SK-MEL-5 (cell line): ENCODE measurements at regions not wholly inside any gene's neighbourhood (a gene's known extent, or its start where the extent isn't known, plus 50 kb on each side); places are given as distances from the start of the nearest gene placed in this dataset.
"Not testable (repeated sequence)": the region's sequence is repeated elsewhere in the genome, so short reads cannot be mapped to it uniquely, and the experiment has no call there.

Experiments used
- DNase-seq: peaks from one replicate; pipeline ENCODE4 v3.0.0-alpha.2; 2016; ENCODE audit warnings: low read depth, low spot score
- in situ Hi-C: cut with HindIII; loops from 2 replicates; pipeline ENCODE4 v1.10.0; 2016; ENCODE audit warnings: low sequenced_read_pairs, high pct_unique_total_duplicates, low pct_unique_long_range_greater_than_20kb

DNA sequence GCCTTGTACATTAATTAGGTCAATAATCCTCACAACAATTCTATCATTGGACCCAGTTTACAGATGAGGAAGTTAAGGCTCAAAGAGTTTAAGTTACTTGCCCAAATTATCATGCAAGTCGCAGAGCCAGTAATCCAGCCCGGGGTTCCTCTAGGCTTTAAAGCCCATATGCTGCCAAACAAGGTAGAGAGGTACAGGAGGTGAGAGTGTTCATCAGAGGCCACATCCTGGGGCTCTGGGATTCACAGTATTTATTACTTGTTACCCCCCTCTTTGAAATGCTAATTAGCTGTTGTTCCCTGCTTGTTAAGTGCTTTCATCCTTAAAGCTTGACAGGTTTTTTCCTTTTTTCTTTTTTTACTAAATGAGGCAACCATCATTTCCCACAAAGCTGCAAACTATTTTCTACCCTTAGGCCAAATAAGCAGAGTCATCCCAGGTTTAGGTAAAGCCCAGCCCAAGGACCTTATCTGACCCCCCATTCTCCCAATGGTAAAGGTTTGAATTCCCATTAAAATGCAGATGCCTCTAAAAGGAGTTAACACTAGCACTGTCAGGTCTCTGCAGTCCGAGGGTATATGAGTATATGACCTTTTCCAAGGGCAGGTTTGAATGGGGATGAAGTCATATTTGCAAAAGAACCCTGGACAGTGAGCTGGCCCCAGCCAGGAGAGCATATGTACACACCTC lies 150.3 kb downstream of the SOX3 start:
- in situ Hi-C loops, result no loop called here
- no peak for DNase-seq

DNA sequence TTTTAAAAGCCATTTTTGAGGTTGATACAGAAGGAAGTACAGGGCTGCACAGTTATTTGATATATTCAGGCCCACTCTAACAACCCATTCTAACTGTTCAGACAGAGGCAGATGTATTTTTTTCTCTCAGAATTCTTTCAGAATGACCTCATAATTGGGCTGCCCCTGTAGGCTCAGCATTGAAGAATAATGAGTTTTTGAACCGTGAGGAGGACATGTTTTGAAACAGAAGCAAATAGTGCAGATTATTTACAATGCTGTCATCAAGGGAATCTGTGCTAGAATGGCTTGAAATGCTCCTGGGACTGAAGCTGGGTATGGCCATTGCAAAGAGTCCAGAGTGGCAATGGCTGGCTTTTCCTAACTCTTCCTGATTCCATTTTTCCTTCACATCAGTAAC lies 158.1 kb downstream of the SOX3 start:
- no peak for DNase-seq

DNA sequence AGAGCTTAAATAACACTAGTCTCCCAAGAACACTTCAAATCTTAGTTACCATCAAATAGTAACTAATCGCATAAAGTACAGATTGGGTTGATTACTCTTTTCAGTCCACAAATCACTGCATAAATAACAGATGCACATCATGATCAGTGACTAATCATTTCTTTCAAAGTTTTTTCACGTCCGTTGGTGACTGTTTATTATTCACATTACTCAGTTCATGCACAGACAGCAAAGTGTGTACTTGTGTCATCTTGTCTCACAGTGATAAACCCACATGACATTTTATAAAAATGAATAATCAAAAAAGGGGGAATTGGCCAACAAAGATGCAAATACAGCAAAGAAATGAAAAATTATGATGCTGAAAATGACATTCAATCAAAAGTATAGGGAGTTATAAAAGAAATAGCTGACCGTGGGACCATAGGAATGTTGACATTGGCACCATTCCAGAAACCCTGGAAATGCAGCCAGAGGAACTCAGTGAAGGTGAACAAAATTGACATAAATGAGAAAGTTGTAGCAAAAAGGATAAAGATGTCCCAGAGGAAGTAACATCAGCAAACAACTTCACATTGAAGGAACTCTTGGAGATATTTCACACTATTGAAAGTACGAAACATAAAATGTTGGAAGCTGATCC lies 161.5 kb downstream of the SOX3 start:
- in situ Hi-C loops, result no loop called here
- no peak for DNase-seq

More for the DNA sequence above, 158.1 kb downstream of the SOX3 start:
- in situ Hi-C loops, result no loop called here

DNA sequence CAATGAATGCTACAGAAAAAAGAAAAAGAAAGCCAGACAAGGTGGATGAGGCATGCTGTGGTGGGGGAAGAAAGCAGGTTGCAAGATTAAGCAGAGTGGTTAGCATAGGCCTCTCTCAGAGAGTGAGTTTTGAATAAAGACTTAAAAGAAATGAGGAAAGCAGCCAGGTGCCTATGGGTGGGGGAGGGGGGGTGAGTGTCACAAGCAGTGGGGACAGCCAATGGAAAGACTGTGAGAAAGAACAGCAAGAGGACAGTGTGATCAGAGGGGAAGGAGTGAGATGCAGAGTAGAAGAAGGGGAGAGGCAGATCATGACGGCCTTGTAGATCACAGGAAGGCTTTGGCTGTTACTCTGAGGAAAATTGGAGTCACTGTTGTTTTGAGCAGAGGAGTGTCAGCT lies 162.5 kb downstream of the SOX3 start:
- in situ Hi-C loops, result no loop called here

DNA sequence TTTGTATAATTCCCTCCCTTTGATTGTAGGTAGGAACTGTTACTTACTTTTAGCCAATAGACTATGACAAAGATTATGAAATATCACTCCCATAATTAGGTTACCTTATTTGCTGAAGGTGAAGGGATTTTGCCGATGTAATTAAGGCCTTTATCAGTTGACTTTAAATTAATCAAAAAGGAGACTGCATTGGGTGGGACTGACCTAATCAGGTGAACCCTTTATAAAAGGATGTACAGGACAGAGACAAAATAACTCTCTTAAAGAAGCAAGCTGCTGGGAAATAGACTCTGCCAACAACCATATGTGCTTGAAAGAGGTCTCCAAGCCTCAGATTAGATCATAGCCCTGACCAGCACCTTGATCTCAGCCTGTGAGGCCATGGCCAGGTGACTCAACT lies 167.6 kb downstream of the SOX3 start:
- no peak for DNase-seq
- in situ Hi-C loops, result no loop called here

More for the DNA sequence above, 162.5 kb downstream of the SOX3 start:
- DNase-seq, result no peak

DNA sequence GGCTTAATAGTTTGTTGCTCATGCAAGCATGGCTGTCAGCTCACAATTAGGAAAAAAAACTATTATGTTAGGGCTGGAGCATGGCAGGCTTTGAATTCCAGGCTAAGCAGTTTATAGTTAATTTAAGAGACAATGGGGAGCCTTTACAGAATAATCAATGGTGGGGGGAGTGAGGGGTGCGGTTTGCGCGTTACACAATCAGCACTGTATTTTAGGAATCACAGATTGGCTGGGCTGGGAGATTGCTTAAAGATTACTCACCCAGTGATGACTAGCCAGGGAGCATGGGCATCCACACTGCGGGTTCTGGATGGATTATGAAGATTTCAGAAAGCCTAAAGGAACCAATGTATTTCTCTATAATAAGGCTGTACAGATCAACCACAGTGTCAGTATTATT lies 186.6 kb downstream of the SOX3 start:
- in situ Hi-C loops, result no loop called here
- DNase-seq, result peak; percentile 13

DNA sequence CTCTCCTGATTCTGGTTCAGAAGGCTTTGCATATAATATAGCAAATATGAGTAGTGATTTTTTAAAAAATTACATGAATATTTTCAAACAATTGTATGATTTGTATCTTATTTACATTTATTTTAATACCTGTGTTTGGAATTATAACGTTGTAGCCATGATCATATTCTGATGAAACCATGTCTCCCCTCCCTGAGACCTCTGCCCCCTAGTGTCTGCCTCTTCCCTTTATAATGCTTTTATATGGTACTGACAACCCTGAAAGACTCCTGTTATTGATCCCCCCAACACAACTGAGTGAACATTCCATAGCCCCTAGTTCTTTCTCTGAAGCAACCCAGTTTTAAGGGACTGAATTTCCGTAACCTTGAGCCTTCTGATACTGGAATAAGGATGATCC lies 187.4 kb downstream of the SOX3 start:
- peak; percentile 15 for DNase-seq
- in situ Hi-C loops, result no loop called here

DNA sequence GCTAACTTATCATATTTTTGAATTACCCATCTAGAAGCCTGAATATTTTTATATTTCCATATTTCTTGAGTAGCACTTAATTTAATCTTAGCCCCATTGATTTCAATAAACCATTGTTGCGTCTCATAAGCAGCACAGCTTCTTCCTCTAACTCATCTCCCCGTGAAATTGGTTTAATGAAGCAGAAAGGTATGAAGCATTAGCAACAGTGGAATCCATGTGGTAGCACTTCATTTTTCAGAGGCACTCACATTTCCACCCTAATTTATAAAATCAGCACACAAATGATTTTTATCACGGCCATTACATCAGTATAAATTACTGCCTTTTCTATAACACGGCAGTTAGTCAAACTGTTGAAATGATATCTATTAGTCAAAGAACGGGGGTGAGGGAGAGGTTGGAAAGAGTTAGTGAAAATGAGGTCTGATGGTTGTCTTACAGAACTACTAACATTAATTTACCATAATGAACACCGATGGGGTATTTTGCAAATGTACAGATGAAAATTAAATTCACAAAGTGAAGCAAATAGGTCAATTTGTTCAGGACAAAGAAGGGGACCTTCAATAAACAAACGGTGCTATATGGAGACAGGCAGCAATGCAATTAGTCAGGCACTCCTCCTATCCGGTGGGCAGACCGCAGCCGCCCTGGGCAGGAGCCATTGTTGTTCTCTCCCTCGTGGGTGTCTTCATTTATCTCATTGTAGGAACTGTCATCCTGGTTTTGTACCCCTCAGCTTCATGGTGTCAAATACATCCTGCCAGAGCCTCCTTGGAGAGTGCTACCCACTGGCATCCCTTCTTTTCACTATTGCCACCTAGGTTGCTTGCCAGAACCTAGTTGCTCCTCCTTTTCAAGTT lies 205.7 kb downstream of the SOX3 start:
- in situ Hi-C loops, result no loop called here
- DNase-seq, result no peak

DNA sequence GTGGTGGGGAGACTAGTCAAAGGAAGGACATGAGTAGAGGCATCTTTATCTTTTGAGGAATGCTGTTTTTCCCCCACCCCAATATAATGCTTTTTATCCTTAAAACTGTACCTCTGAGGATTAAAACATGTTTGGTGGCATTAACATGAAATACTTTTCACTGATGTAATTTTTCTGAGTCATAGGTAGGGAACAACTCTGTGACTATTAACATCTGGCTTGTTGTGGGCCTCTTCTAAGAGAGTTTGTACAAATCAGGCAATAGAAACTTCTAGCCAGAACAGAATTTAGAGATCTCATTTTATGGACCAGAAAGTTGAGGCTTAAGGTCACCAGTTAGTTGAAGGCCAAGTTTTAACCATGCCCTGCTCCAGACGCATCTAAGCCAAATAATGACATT lies 207.6 kb downstream of the SOX3 start:
- in situ Hi-C loops, result no loop called here
- no peak for DNase-seq

DNA sequence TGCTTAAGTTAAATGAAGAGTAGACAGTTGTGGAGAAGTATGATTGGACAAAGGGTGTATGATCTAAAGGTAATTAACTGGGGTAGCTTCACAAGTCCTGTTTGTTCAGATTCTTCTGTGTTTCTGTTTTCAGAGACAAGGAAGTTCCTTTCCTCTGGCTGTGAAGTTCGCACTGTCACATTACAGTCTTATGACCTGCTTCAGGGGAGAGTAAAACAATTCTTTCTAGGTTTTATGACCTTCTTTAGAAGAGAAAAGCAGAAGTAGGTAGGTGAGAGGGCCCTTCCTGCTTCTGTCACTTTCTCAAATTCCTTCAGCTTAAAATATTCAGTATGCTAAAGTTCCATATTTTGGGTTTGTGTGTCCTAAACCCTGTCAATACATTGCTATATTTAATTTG lies 211.9 kb downstream of the SOX3 start:
- in situ Hi-C loops, result no loop called here

DNA sequence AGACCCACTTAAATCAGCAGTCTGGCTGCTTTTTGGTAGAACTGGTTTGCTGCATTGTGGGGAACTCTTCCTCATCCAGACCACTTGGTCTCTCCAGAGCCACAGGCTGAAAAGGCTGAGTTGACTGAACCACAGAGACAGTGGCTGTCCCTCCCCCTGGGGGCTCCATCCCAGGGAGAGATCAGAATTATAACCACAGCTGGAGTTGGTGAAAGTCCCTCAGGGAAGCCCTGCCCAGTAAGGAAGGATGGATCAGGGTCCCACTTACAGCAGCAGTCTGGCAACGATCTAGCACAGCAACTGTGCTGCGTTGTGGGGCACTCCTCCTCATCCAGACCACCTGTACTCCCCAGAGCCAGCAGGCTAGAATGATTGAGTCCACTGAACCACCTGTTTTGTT lies 212.7 kb downstream of the SOX3 start:
- DNase-seq, result no peak
- in situ Hi-C loops, result no loop called here

More for the DNA sequence above, 211.9 kb downstream of the SOX3 start:
- DNase-seq, result peak; percentile 67

DNA sequence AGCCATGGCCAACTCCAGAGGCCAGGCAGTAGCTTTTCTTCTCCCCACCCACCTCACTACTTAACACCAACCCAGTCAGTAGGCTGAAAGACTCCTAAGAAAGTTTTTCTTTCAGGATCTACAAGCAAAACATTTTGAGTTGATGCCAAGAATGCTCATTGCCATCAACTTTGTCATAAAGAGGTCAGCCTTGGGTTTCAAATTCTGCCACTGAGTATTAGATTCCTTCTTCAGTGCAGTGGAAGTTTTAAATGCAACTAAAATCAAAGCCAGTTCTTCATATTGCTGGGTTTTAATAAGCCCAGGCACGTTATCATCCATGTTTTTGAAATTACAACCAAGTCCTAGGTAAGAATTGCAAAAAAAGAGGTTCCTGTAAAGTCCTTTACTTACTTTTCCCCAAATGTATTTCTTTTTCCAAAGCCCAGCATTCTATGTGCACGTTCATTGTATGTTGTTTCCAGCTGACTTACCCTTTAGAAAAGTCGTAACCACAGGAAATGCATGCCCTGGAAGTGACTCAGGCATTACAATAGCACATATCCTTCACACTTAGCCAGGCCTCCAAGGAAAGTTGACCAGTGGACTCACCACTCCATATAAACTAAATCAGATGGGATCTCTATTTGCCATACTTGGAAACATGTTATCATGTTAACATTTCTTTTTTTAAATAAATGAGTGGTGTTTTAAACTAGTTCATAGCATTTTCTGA lies 229.9 kb downstream of the SOX3 start:
- peak; percentile 18 for DNase-seq
- in situ Hi-C loops, result no loop called here

DNA sequence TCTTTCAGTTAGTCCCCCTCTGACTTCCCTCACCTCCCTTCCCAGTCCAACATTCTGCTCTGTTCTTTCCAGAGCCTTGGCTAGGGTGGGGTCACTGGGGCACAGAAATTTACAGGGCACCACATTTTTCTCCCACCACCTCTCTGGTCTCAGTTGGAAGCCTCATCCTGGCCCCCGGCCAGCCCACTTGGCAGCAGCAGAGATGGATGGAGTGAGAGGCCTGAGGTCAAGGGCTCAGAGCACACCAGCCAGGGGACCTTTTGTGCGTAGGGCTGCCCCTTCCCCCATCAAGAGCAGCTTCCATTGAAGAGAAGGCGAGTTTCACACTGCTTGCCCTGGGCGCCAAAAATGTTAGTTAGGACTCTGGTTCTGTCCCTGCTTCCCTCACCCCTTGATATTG lies 230.9 kb downstream of the SOX3 start:
- in situ Hi-C loops, result no loop called here
- no peak for DNase-seq

DNA sequence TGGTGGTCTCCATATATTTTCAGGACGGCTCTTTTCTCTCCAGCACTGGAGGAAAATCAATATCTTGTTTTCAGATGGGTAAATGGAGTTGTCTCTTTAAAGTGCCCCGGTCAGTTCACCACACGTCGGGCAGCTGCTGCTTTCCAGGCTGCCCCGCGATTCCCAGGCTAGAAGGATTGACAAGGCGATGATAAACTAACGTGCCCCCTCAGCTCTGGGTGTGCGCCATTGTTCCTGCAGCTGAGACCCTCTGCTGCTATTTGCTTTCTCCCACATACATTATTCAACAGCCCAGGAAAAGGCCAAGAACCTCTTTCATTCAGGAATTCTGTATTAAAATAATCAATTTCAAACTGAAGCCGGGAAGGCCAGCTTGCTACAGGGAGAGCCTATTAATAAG lies 254.5 kb downstream of the SOX3 start:
- in situ Hi-C loops, result no loop called here
- no peak for DNase-seq

DNA sequence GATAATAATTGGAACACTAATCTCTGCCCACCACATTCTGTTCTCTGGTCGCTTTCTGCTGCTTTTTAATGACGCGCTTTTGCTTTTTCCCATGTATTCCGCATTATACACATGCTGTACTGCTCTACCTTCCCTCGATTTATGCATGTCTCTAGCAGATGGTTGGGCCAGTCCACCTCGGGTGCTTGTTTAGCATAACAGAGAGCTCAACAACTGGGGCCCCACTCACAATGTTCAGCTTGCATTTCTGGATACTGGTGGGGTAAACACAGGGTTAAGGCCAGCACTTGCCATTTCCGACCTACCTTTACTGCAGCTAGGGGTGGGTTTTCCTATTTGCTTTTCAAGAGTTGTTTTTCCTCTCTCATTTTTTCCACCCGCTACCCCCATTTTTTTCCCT lies 255.8 kb downstream of the SOX3 start:
- in situ Hi-C loops, result no loop called here
- DNase-seq, result no peak

DNA sequence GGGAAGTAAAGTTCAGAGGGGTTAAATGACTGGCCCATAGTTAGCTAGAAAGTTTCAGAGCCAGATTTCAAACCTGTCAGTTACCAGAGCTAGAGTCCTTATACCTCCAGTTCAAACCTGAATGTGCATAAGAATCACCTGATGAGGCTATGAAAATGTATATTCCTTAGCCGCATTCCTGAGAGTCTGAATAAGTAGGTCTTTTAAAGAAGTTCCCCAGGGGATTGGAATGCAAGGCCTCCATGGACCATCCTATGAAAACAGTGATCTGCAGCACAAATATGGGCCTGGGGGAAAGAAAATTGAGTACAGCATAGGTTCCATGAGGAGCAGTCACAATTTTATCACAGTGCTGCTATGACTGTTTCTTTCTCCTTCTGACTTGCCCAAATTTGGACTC lies 263.9 kb upstream of the CXorf66 start:
- DNase-seq, result no peak
- in situ Hi-C loops, result no loop called here

DNA sequence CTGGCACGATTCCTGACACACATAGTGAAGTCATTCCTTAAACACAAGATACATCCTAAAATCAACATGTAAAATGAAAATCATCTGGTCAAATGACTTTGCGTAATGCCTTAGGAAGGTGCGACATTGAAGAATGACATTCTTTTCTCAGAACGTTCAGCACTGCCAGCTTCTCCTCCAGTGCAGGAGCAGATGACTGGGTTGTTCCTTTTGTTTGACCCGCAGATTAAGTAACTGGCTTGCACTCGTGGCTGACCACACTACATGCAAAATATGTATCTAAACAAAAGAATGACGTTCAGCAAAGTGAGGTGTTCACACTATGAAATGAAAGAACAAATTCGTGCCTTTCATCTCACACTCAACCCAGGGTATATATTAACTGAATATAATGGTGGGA lies 260.7 kb upstream of the CXorf66 start:
- DNase-seq, in situ Hi-C loops: not testable (repeated sequence)

DNA sequence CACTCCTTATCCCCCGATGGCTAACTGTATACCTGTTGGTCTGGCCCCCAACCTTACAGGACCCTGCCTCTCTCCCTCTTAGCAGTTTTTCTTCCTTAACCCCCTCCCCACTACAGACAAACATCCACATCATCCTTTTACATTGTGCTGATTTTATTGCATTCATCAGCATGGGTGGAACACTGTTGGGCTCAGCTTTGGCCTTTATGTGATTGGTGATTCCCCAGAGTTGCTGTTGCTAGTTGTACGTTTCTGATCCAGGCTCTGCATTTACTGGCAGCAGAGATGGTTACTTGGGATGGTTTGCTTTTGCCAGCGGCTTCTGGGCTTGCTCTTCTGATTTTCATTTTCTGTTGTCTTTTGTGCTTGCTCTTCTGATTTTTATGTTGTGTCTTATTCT lies 250.6 kb upstream of the CXorf66 start:
- in situ Hi-C loops, DNase-seq: not testable (repeated sequence)
